ENCODE measurements at regions not wholly inside any gene's neighbourhood (a gene's known extent, or its start where the extent isn't known, plus 50 kb on each side); places are given as distances from the start of the nearest gene placed in this dataset.

GRCh38 chr18:73638709-73639108, 508.9 kb downstream of the FBXO15 start:
- TF ChIP-seq CTCF (conservative IDR thresholded peaks at IDR 0.05; ENCODE audit: low read depth, low read length) (no peak), EZH2 (IDR thresholded peaks at IDR 0.05; ENCODE audit: borderline replicate concordance, low read depth, low read length, poor library complexity, severe bottlenecking) (no peak)

Data from A673 (cell line).